ENCODE measurements at regions not wholly inside any gene's neighbourhood (a gene's known extent, or its start where the extent isn't known, plus 50 kb on each side); places are given as distances from the start of the nearest gene placed in this dataset.
A peak's percentile ranks its signal among the peaks of the same experiment; 100 is the strongest.

GRCh38 chr14:76950055-76951020 is 78.2 kb downstream of the IRF2BPL start (continued):
- TF ChIP-seq CTCF (IDR thresholded peaks at IDR 0.05), result no peak
- peak; percentile 89 for TF ChIP-seq NFIC (IDR thresholded peaks at IDR 0.05; ENCODE audit: borderline replicate concordance)
- TF ChIP-seq MEF2A (IDR thresholded peaks at IDR 0.05; ENCODE audit: borderline replicate concordance, low read depth), result no peak
- no peak for TF ChIP-seq GATA2 (CRISPR knock-in tag; IDR thresholded peaks at IDR 0.05)
- no peak for TF ChIP-seq TEAD4 (IDR thresholded peaks at IDR 0.05; ENCODE audit: borderline replicate concordance, insufficient read depth)
- peak; percentile 38; the same call in 1 of the 2 replicates for TF ChIP-seq MAX (IDR thresholded peaks at IDR 0.05; ENCODE audit: low read depth)
- TF ChIP-seq SMC3 (IDR thresholded peaks at IDR 0.05; ENCODE audit: low read depth, low read length), result no peak
- no peak; the same call in 1 of the 2 replicates for TF ChIP-seq FOSL2 (IDR thresholded peaks at IDR 0.05; ENCODE audit: borderline replicate concordance, low read depth)

GRCh38 chr14:76948976-76949375 is 79.5 kb downstream of the IRF2BPL start:
- Histone ChIP-seq H4K20me1 (ENCODE audit: insufficient read depth) (no peaks in the 10 kb centered on the region), H3K79me2 (ENCODE audit: insufficient read depth) (peaks cover 5% of the 10 kb centered on the region; the same call in 1 of the 2 replicates), H3K9me2 (no peaks in the 10 kb centered on the region), H3K4me2 (peak overlapping the region; percentile 77; the same call in 1 of the 2 replicates), H3K4me3 (ENCODE audit: low read depth in 2 of 2, low read length in 1 of 2) (no peak overlapping the region), H3K9ac (no peak overlapping the region), H2AFZ (ENCODE audit: low read depth) (no peak overlapping the region), H3F3A (replicated peaks; ENCODE audit: insufficient read depth) (peaks cover 58% of the 10 kb centered on the region), H3K27me3 (ENCODE audit: insufficient read depth) (no peaks in the 10 kb centered on the region), H3K27ac (ENCODE audit: low read depth in 2 of 2, low read length in 1 of 2) (peak overlapping the region; percentile 99; a peak in 2 of 4 replicates), H3K4me1 (ENCODE audit: control insufficient read depth in 1 of 2, insufficient read depth in 2 of 2, low read depth in 1 of 2, low read length in 1 of 2) (peaks cover 52 to 56% of the 10 kb centered on the region in 2 experiments), H3K9me3 (no peaks in the 10 kb centered on the region), H3K36me3 (replicated peaks in 1 of 2; ENCODE audit: control insufficient read depth in 1 of 2, insufficient read depth in 2 of 2, low read length in 1 of 2) (no peaks in the 10 kb centered on the region)
- WGBS (ENCODE audit: low lambda C conversion rate), result 98% methylated on average over 6 of the region's 6 CpGs
- no peak for TF ChIP-seq CHD2 (IDR thresholded peaks at IDR 0.05; ENCODE audit: low read length, partially characterized antibody)
- TF ChIP-seq TEAD4 (IDR thresholded peaks at IDR 0.05; ENCODE audit: borderline replicate concordance, insufficient read depth), result no peak
- no peak for TF ChIP-seq RFX5 (IDR thresholded peaks at IDR 0.05; ENCODE audit: low read length)
- TF ChIP-seq TAF1 (IDR thresholded peaks at IDR 0.05; ENCODE audit: borderline replicate concordance, low read depth, low read length), result no peak
- no peak for TF ChIP-seq EZH2phosphoT487 (IDR thresholded peaks at IDR 0.05; ENCODE audit: borderline replicate concordance, low read depth)
- CTCF ChIA-PET, result interaction anchor here (1.9 to 3.9 kb wide), 5 partner anchors 9 to 105 kb away, joined by 4 to 30 read pairs (median 19); partner anchors contain the start of gene IRF2BPL
- POLR2A ChIA-PET, result no interaction called here
- no peak for DNase-seq
